ENCODE measurements at regions not wholly inside any gene's neighbourhood (a gene's known extent, or its start where the extent isn't known, plus 50 kb on each side); places are given as distances from the start of the nearest gene placed in this dataset.

- no peaks in the 10 kb centered on the region for H3K27me3 ChIP-seq
- no peak overlapping the region for H3K4me3 ChIP-seq
- H3K27ac ChIP-seq, result no peak overlapping the region
- WGBS, 4 donors, result 87 to 92% (median 91%) methylated on average over 4 of the region's 4 CpGs
- no peaks in the 10 kb centered on the region for H3K4me1 ChIP-seq
- no peak for ATAC-seq
- no peak for TF ChIP-seq CTCF (IDR thresholded peaks at IDR 0.05)
- TF ChIP-seq POLR2A (IDR thresholded peaks at IDR 0.05), result no peak
- H3K9me3 ChIP-seq, result no peaks in the 10 kb centered on the region
- no peak for DNase-seq
- H3K36me3 ChIP-seq, result no peaks in the 10 kb centered on the region
- intact Hi-C loops (cut with DNase I), result no loop called here
Observed at GRCh38 chr18:39414009-39414700, 1848.6 kb upstream of the CELF4 start.

GRCh38 chr18:39406941-39407340 lies 1841.3 kb upstream of the CELF4 start:
- H3K9me3 ChIP-seq, result no peaks in the 10 kb centered on the region
- H3K27me3 ChIP-seq, result no peaks in the 10 kb centered on the region
- H3K36me3 ChIP-seq, result no peaks in the 10 kb centered on the region
- no peaks in the 10 kb centered on the region for H3K4me1 ChIP-seq
- H3K4me3 ChIP-seq, result no peak overlapping the region
- WGBS, 4 donors, result 89 to 95% (median 91%) methylated on average over 3 of the region's 3 CpGs
- ATAC-seq, result no peak
- DNase-seq, result no peak
- H3K27ac ChIP-seq, result no peak overlapping the region
- TF ChIP-seq CTCF (IDR thresholded peaks at IDR 0.05) (no peak), POLR2A (IDR thresholded peaks at IDR 0.05) (no peak)
- intact Hi-C loops (cut with DNase I), result no loop called here

GRCh38 chr18:39403121-39403520 lies 1837.5 kb upstream of the CELF4 start:
- DNase-seq (no peak), ATAC-seq (no peak)
- H3K4me1 ChIP-seq, result no peaks in the 10 kb centered on the region
- no peak for TF ChIP-seq POLR2A (IDR thresholded peaks at IDR 0.05)
- no peak for TF ChIP-seq CTCF (IDR thresholded peaks at IDR 0.05)
- intact Hi-C loops (cut with DNase I), result no loop called here
- no peaks in the 10 kb centered on the region for H3K9me3 ChIP-seq
- WGBS, 4 donors, result 68 to 78% (median 72%) methylated on average over 2 of the region's 2 CpGs
- no peak overlapping the region for H3K27ac ChIP-seq
- no peak overlapping the region for H3K4me3 ChIP-seq
- H3K36me3 ChIP-seq, result no peaks in the 10 kb centered on the region
- no peaks in the 10 kb centered on the region for H3K27me3 ChIP-seq

- H3K27me3 ChIP-seq, result no peaks in the 10 kb centered on the region
- H3K36me3 ChIP-seq, result no peaks in the 10 kb centered on the region
- H3K27ac ChIP-seq, result no peak overlapping the region
- WGBS, 4 donors, result 82 to 91% (median 88%) methylated on average over 1 of the region's 1 CpG
- H3K4me3 ChIP-seq, result no peak overlapping the region
- peaks cover 0 to 10% (median 2%) of the 10 kb centered on the region in 12 donors for H3K9me3 ChIP-seq
- no peak for TF ChIP-seq POLR2A (IDR thresholded peaks at IDR 0.05)
- TF ChIP-seq CTCF (IDR thresholded peaks at IDR 0.05), result no peak
- H3K4me1 ChIP-seq, result no peaks in the 10 kb centered on the region
- no peak for ATAC-seq
- DNase-seq, result no peak
- intact Hi-C loops (cut with DNase I), result no loop called here
Observed at GRCh38 chr18:39399662-39400061, 1834.1 kb upstream of the CELF4 start.
